ENCODE measurements at regions not wholly inside any gene's neighbourhood (a gene's known extent, or its start where the extent isn't known, plus 50 kb on each side); places are given as distances from the start of the nearest gene placed in this dataset.

DNA sequence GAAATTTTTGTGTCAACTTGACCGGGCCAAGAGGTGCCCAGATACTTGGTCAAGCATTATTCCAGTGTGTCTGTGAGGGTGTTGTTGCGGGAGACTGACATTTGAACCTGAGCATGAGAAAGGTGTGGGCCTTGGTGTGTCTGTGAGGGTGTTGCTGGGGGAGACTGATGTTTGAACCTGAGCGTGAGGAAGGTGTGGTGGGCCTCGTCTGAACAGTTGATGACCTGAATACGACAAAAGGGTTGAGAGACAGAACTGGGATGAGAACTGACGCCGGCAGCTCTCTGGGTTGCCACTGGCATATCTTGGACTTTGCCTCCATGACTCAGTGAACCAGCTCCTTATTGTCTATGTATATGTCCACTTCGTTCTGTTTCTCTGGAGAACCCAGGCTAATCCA is 240.5 kb downstream of the ERMARD start:
- no peaks in the 10 kb centered on the region for H3K4me1 ChIP-seq (ENCODE audit: control insufficient read depth, insufficient read depth, low read length, poor library complexity, severe bottlenecking)
- no peaks in the 10 kb centered on the region for H3K36me3 ChIP-seq (ENCODE audit: control insufficient read depth, insufficient read depth, low read length)
- H3K27ac ChIP-seq (ENCODE audit: low read depth, low read length, severe bottlenecking) = no peak overlapping the region
- no peaks in the 10 kb centered on the region for H3K9me3 ChIP-seq (ENCODE audit: control insufficient read depth, low read length)
- WGBS, 2 experiments (ENCODE audit: insufficient coverage in 2 of 2) = 85 to 92% methylated on average over 7 to 8 of the region's 8 CpGs
- H3K4me3 ChIP-seq (ENCODE audit: extremely low read depth, insufficient read depth, low read length, poor library complexity, severe bottlenecking) = no peak overlapping the region

DNA sequence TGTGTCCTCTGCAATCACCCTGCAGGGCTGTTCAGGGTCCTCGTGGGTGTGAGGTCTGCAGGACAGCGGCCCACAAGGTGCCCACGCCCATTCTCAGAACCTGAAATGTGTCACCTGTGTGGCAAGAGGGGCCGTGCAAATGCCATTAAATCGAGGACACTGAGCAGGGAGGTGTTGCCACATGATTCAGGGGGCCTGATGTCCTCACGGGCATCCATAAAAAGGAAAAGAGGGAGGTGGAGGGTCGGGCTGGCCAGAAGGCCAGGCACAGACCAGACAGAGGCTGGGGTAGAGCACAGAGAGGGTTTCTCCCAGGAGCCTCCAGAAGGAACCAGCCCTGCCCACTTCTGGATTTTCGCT is 239.6 kb downstream of the ERMARD start:
- Histone ChIP-seq H3K4me1 (ENCODE audit: control insufficient read depth, insufficient read depth, low read length, poor library complexity, severe bottlenecking) (no peaks in the 10 kb centered on the region), H3K4me3 (ENCODE audit: extremely low read depth, insufficient read depth, low read length, poor library complexity, severe bottlenecking) (no peak overlapping the region), H3K36me3 (ENCODE audit: control insufficient read depth, insufficient read depth, low read length) (no peaks in the 10 kb centered on the region), H3K27ac (ENCODE audit: low read depth, low read length, severe bottlenecking) (no peak overlapping the region), H3K9me3 (ENCODE audit: control insufficient read depth, low read length) (no peaks in the 10 kb centered on the region)
- 81 to 89% methylated on average over 7 to 8 of the region's 8 CpGs for WGBS, 2 experiments (ENCODE audit: insufficient coverage in 2 of 2)

GRCh38 chr6:169990095-169991030 is 238.9 kb downstream of the ERMARD start:
- Histone ChIP-seq H3K36me3 (ENCODE audit: control insufficient read depth, insufficient read depth, low read length) (no peaks in the 10 kb centered on the region), H3K4me3 (ENCODE audit: extremely low read depth, insufficient read depth, low read length, poor library complexity, severe bottlenecking) (no peak overlapping the region)
- 85 to 90% methylated on average over 21 to 25 of the region's 32 CpGs for WGBS, 2 experiments (ENCODE audit: insufficient coverage in 2 of 2)

DNA sequence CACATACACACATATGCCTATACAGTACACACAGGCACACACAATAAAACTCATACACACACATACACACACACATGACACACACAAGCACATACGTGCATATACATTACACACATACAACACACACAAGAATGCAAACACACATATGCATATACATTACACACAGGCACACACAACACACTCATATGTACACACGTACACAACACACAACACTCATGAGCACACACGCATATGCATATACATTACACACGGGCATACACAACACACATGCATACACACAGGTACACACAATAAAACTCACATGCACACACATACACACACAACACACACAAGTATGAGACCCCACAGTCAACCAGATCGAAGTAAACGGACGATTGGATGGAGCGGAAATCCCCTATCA is 238.2 kb downstream of the ERMARD start:
- H3K4me3 ChIP-seq (ENCODE audit: extremely low read depth, insufficient read depth, low read length, poor library complexity, severe bottlenecking) = no peak overlapping the region
- H3K9me3 ChIP-seq (ENCODE audit: control insufficient read depth, low read length) = no peaks in the 10 kb centered on the region
- no peak overlapping the region for H3K27ac ChIP-seq (ENCODE audit: low read depth, low read length, severe bottlenecking)
- WGBS, 2 experiments (ENCODE audit: insufficient coverage in 2 of 2) = 91 to 95% methylated on average over 3 to 4 of the region's 8 CpGs
- no peaks in the 10 kb centered on the region for H3K36me3 ChIP-seq (ENCODE audit: control insufficient read depth, insufficient read depth, low read length)
- H3K4me1 ChIP-seq (ENCODE audit: control insufficient read depth, insufficient read depth, low read length, poor library complexity, severe bottlenecking) = no peaks in the 10 kb centered on the region

More at GRCh38 chr6:169990095-169991030, 238.9 kb downstream of the ERMARD start:
- H3K4me1 ChIP-seq (ENCODE audit: control insufficient read depth, insufficient read depth, low read length, poor library complexity, severe bottlenecking) = no peaks in the 10 kb centered on the region
- H3K9me3 ChIP-seq (ENCODE audit: control insufficient read depth, low read length) = no peaks in the 10 kb centered on the region
- H3K27ac ChIP-seq (ENCODE audit: low read depth, low read length, severe bottlenecking) = no peak overlapping the region

GRCh38 chr6:169988769-169989550 is 237.5 kb downstream of the ERMARD start:
- Histone ChIP-seq H3K27ac (ENCODE audit: low read depth, low read length, severe bottlenecking) (no peak overlapping the region), H3K4me3 (ENCODE audit: extremely low read depth, insufficient read depth, low read length, poor library complexity, severe bottlenecking) (no peak overlapping the region), H3K4me1 (ENCODE audit: control insufficient read depth, insufficient read depth, low read length, poor library complexity, severe bottlenecking) (no peaks in the 10 kb centered on the region), H3K9me3 (ENCODE audit: control insufficient read depth, low read length) (no peaks in the 10 kb centered on the region), H3K36me3 (ENCODE audit: control insufficient read depth, insufficient read depth, low read length) (no peaks in the 10 kb centered on the region)
- WGBS, 2 experiments (ENCODE audit: insufficient coverage in 2 of 2) = 90 to 93% methylated on average over 22 to 24 of the region's 25 CpGs

DNA sequence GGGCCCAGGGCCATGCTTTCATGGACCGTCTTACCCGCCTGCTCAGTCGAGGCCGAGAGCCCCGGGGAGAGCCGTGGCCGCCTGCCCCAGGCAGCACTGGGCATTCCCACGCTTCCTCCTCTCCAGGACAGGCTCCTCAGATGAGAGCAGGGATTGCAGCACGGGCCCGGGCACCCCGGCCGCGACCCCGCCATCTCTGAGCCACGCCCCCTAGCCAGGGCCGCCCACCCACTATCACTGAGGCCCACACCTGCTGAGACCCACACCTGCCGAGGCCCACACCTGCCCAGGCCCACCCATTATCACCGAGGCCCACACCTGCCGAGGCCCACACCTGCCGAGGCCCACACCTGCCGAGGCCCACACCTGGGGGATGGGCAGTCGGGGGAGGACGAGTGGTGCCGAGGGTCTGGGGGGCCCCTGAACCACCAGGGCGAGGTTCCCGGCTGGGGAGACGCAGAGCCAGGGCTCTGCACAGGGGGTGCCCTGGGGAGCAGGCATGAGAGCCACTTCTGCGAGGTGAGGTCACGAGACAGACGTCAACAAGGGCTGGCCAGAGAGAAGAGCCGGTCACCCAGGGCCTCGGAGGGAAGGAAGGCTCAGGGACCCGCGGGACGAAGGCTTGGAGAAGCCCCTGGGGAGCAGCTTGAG is 235.6 kb downstream of the ERMARD start:
- Histone ChIP-seq H3K36me3 (ENCODE audit: control insufficient read depth, insufficient read depth, low read length) (no peaks in the 10 kb centered on the region), H3K4me3 (ENCODE audit: extremely low read depth, insufficient read depth, low read length, poor library complexity, severe bottlenecking) (no peak overlapping the region), H3K27ac (ENCODE audit: low read depth, low read length, severe bottlenecking) (no peak overlapping the region), H3K4me1 (ENCODE audit: control insufficient read depth, insufficient read depth, low read length, poor library complexity, severe bottlenecking) (no peaks in the 10 kb centered on the region), H3K9me3 (ENCODE audit: control insufficient read depth, low read length) (no peaks in the 10 kb centered on the region)
- WGBS, 2 experiments (ENCODE audit: insufficient coverage in 2 of 2) = 88 to 93% methylated on average over 23 to 25 of the region's 35 CpGs

- no peaks in the 10 kb centered on the region for H3K36me3 ChIP-seq (ENCODE audit: control insufficient read depth, insufficient read depth, low read length)
- 93 to 95% methylated on average over 29 to 30 of the region's 30 CpGs for WGBS, 2 experiments (ENCODE audit: insufficient coverage in 2 of 2)
- no peaks in the 10 kb centered on the region for H3K9me3 ChIP-seq (ENCODE audit: control insufficient read depth, low read length)
- no peaks in the 10 kb centered on the region for H3K4me1 ChIP-seq (ENCODE audit: control insufficient read depth, insufficient read depth, low read length, poor library complexity, severe bottlenecking)
- H3K4me3 ChIP-seq (ENCODE audit: extremely low read depth, insufficient read depth, low read length, poor library complexity, severe bottlenecking) = no peak overlapping the region
- no peak overlapping the region for H3K27ac ChIP-seq (ENCODE audit: low read depth, low read length, severe bottlenecking)
Measured at GRCh38 chr6:169986171-169986847, 234.9 kb downstream of the ERMARD start.

DNA sequence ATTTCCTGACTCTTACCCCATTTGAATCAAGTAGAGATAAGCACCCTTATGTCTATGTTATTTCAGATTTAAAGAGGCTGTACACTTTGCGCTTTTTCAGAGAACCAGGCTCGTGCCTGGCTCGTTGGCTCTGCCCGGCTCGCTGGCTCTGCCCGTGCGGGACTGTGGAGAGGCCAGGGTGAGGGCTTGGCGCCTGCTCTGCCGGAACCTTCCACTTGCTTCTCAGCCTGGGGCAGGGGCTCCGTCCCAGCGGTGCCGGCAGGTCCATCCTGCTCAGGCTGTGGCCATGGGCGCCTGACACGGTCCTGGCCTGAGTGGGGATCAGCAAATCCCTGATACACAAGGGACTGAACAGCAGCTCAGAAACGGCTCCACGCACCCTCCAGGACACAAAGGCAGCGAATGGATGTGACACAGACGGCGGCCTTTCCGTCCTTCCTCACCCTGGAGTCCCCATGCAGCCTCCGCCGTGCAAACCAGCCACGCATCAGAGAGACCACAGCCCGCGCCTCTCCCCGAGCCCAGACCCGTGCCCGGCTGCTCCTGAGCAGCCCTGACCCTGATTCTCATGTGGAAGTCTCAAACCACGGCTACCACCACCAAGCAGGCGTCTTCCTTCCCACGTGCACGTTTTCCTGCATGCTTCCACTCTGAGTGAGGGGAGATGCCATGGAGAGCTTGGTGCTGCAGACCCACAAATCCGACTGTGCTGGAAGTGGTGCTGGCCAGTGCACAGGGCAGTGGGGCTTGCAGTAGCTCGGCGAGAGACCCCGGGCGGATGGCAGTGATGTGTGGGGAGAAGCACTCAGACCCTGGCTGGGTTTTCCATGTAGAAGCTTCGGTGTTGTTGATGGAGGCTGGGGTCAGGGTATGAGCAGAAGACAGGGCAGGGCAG is 233.9 kb downstream of the ERMARD start:
- no peak overlapping the region for H3K27ac ChIP-seq (ENCODE audit: low read depth, low read length, severe bottlenecking)
- H3K9me3 ChIP-seq (ENCODE audit: control insufficient read depth, low read length) = no peaks in the 10 kb centered on the region
- 88 to 91% methylated on average over 30 to 31 of the region's 38 CpGs for WGBS, 2 experiments (ENCODE audit: insufficient coverage in 2 of 2)
- H3K36me3 ChIP-seq (ENCODE audit: control insufficient read depth, insufficient read depth, low read length) = no peaks in the 10 kb centered on the region
- no peak overlapping the region for H3K4me3 ChIP-seq (ENCODE audit: extremely low read depth, insufficient read depth, low read length, poor library complexity, severe bottlenecking)
- H3K4me1 ChIP-seq (ENCODE audit: control insufficient read depth, insufficient read depth, low read length, poor library complexity, severe bottlenecking) = no peaks in the 10 kb centered on the region

- 93 to 94% methylated on average over 33 to 37 of the region's 40 CpGs for WGBS, 2 experiments (ENCODE audit: insufficient coverage in 2 of 2)
- Histone ChIP-seq H3K9me3 (ENCODE audit: control insufficient read depth, low read length) (no peaks in the 10 kb centered on the region), H3K36me3 (ENCODE audit: control insufficient read depth, insufficient read depth, low read length) (no peaks in the 10 kb centered on the region), H3K4me3 (ENCODE audit: extremely low read depth, insufficient read depth, low read length, poor library complexity, severe bottlenecking) (no peak overlapping the region), H3K4me1 (ENCODE audit: control insufficient read depth, insufficient read depth, low read length, poor library complexity, severe bottlenecking) (no peaks in the 10 kb centered on the region), H3K27ac (ENCODE audit: low read depth, low read length, severe bottlenecking) (no peak overlapping the region)
Measured at GRCh38 chr6:169984181-169985120, 233.0 kb downstream of the ERMARD start.

Measured in mesodermal cell (in vitro differentiated cells).